ENCODE measurements at regions not wholly inside any gene's neighbourhood (a gene's known extent, or its start where the extent isn't known, plus 50 kb on each side); places are given as distances from the start of the nearest gene placed in this dataset.

GRCh38 chr2:33666879-33667278 is 67.8 kb upstream of the FAM98A start:
- no peak for TF ChIP-seq CTCF (IDR thresholded peaks at IDR 0.05; ENCODE audit: insufficient read depth, low read depth, low read length)
- TF ChIP-seq EZH2 (IDR thresholded peaks at IDR 0.05; ENCODE audit: insufficient read depth, low read length): no peak
